ENCODE measurements at regions not wholly inside any gene's neighbourhood (a gene's known extent, or its start where the extent isn't known, plus 50 kb on each side); places are given as distances from the start of the nearest gene placed in this dataset.

DNA sequence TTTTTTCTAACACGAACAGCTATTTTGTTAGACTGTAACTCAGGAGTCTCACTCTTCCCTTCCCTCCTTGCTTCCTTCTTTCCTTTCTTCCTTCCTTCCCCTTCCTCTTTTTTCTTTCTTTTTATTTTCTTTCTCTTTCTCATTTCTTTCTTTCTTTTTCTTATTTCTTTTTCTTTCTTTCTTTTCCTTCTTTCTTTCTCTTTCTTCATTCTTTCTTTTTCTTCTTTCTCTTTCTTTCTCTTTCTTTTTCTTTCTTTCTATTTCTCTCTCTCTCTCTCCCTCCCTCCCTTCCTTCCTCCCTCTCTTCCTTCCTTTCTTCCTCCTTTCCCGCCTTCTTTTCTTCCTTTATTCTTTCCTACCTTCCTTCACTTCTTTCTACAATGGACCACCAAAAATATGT is 1443.0 kb upstream of the LRRTM3 start:
- DNase-seq (no peak), ATAC-seq (ENCODE audit: low read depth) (no peak)
- POLR2A ChIA-PET: no interaction called here
- Mint-ChIP-seq H3K27ac (no peak overlapping the region), H3K4me3 (no peak overlapping the region), H3K36me3 (ENCODE audit: low read depth) (no peaks in the 10 kb centered on the region), H3K27me3 (no peaks in the 10 kb centered on the region), H3K9me3 (peaks cover 4% of the 10 kb centered on the region), H3K4me1 (no peaks in the 10 kb centered on the region)
- TF ChIP-seq, protein P1, sequence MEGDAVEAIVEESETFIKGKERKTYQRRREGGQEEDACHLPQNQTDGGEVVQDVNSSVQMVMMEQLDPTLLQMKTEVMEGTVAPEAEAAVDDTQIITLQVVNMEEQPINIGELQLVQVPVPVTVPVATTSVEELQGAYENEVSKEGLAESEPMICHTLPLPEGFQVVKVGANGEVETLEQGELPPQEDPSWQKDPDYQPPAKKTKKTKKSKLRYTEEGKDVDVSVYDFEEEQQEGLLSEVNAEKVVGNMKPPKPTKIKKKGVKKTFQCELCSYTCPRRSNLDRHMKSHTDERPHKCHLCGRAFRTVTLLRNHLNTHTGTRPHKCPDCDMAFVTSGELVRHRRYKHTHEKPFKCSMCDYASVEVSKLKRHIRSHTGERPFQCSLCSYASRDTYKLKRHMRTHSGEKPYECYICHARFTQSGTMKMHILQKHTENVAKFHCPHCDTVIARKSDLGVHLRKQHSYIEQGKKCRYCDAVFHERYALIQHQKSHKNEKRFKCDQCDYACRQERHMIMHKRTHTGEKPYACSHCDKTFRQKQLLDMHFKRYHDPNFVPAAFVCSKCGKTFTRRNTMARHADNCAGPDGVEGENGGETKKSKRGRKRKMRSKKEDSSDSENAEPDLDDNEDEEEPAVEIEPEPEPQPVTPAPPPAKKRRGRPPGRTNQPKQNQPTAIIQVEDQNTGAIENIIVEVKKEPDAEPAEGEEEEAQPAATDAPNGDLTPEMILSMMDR (IDR thresholded peaks at IDR 0.05): no peak
- CTCF ChIA-PET: no interaction called here
- intact Hi-C loops (cut with micrococcal nuclease): no loop called here

DNA sequence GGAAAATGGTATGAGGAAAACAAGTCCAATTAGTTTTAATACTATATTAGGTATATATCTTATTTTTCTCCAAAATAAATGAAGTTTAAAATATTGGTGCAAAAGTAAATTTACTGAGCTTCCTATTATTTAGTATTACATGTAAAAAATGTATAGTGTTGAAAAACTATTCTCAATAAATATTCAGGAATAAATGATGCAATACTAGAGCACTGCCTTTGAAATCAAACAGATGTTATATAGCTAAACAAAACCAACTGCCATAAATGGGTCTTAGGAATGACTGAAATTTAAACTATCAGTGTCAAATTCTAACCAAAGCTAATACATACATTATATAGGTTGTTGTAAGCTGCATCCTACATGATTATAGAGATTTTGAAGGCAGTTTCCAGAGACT is 1434.0 kb upstream of the LRRTM3 start:
- no peaks in the 10 kb centered on the region for H3K36me3 Mint-ChIP-seq (ENCODE audit: low read depth)
- no peak for ATAC-seq (ENCODE audit: low read depth)
- H3K9me3 Mint-ChIP-seq: peaks cover 4% of the 10 kb centered on the region
- no peak overlapping the region for H3K4me3 Mint-ChIP-seq
- TF ChIP-seq, protein P1 (IDR thresholded peaks at IDR 0.05): no peak
- no peaks in the 10 kb centered on the region for H3K4me1 Mint-ChIP-seq
- DNase-seq: no peak
- POLR2A ChIA-PET: no interaction called here
- CTCF ChIA-PET: no interaction called here
- H3K27ac Mint-ChIP-seq: no peak overlapping the region
- no peaks in the 10 kb centered on the region for H3K27me3 Mint-ChIP-seq
- intact Hi-C loops (cut with micrococcal nuclease): no loop called here

- H3K27me3 Mint-ChIP-seq: no peaks in the 10 kb centered on the region
- TF ChIP-seq, protein P1 (IDR thresholded peaks at IDR 0.05): no peak
- peaks cover 2% of the 10 kb centered on the region for H3K9me3 Mint-ChIP-seq
- POLR2A ChIA-PET: no interaction called here
- intact Hi-C loops (cut with micrococcal nuclease): no loop called here
- no peak overlapping the region for H3K27ac Mint-ChIP-seq
- CTCF ChIA-PET: no interaction called here
- H3K36me3 Mint-ChIP-seq (ENCODE audit: low read depth): no peaks in the 10 kb centered on the region
- no peak for ATAC-seq (ENCODE audit: low read depth)
- no peaks in the 10 kb centered on the region for H3K4me1 Mint-ChIP-seq
- H3K4me3 Mint-ChIP-seq: no peak overlapping the region
- DNase-seq: no peak
Observed at GRCh38 chr10:65496541-65496940, 1429.3 kb upstream of the LRRTM3 start.

- H3K27ac Mint-ChIP-seq: no peak overlapping the region
- H3K4me1 Mint-ChIP-seq: no peaks in the 10 kb centered on the region
- TF ChIP-seq, protein P1 (IDR thresholded peaks at IDR 0.05): no peak
- no peaks in the 10 kb centered on the region for H3K36me3 Mint-ChIP-seq (ENCODE audit: low read depth)
- ChIA-PET POLR2A (no interaction called here), CTCF (no interaction called here)
- H3K27me3 Mint-ChIP-seq: no peaks in the 10 kb centered on the region
- intact Hi-C loops (cut with micrococcal nuclease): no loop called here
- no peak overlapping the region for H3K4me3 Mint-ChIP-seq
- ATAC-seq (ENCODE audit: low read depth): no peak
- DNase-seq: no peak
- H3K9me3 Mint-ChIP-seq: peaks cover 2% of the 10 kb centered on the region
Observed at GRCh38 chr10:65497837-65498236, 1428.0 kb upstream of the LRRTM3 start.

GRCh38 chr10:65500716-65501115 is 1425.1 kb upstream of the LRRTM3 start:
- Mint-ChIP-seq H3K36me3 (ENCODE audit: low read depth) (no peaks in the 10 kb centered on the region), H3K27ac (no peak overlapping the region), H3K9me3 (peaks cover 2% of the 10 kb centered on the region), H3K4me3 (no peak overlapping the region), H3K27me3 (no peaks in the 10 kb centered on the region), H3K4me1 (no peaks in the 10 kb centered on the region)
- TF ChIP-seq, protein P1 (IDR thresholded peaks at IDR 0.05): no peak
- intact Hi-C loops (cut with micrococcal nuclease): no loop called here
- no peak for DNase-seq
- ATAC-seq (ENCODE audit: low read depth): no peak
- POLR2A ChIA-PET: no interaction called here
- CTCF ChIA-PET: no interaction called here
